22Rv1 (cell line): ENCODE measurements at regions not wholly inside any gene's neighbourhood (a gene's known extent, or its start where the extent isn't known, plus 50 kb on each side); places are given as distances from the start of the nearest gene placed in this dataset.

ENCODE experiments used
- ZFX ChIP-seq: fragments of 450-650 bp; IDR thresholded peaks from 2 replicates; pipeline ENCODE4 v1.6.1; 2017; ENCODE audit warnings: antibody characterized with exemption, borderline replicate concordance
- TF ChIP-seq, protein P1 (sequence below): fragments of 450-650 bp; IDR thresholded peaks from 2 replicates; pipeline ENCODE4 v1.5.1; 2017; ENCODE audit warnings: mild to moderate bottlenecking

GRCh38 chr1:234734412-234734835 lies 124.4 kb upstream of the IRF2BP2 start:
- TF ChIP-seq, protein P1, sequence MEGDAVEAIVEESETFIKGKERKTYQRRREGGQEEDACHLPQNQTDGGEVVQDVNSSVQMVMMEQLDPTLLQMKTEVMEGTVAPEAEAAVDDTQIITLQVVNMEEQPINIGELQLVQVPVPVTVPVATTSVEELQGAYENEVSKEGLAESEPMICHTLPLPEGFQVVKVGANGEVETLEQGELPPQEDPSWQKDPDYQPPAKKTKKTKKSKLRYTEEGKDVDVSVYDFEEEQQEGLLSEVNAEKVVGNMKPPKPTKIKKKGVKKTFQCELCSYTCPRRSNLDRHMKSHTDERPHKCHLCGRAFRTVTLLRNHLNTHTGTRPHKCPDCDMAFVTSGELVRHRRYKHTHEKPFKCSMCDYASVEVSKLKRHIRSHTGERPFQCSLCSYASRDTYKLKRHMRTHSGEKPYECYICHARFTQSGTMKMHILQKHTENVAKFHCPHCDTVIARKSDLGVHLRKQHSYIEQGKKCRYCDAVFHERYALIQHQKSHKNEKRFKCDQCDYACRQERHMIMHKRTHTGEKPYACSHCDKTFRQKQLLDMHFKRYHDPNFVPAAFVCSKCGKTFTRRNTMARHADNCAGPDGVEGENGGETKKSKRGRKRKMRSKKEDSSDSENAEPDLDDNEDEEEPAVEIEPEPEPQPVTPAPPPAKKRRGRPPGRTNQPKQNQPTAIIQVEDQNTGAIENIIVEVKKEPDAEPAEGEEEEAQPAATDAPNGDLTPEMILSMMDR: no peak
- no peak for TF ChIP-seq ZFX
